Activated naive CD8-positive, alpha-beta T cell treated with anti-CD3 and anti-CD28 coated beads for 36 hours (primary cell): ENCODE measurements at regions not wholly inside any gene's neighbourhood (a gene's known extent, or its start where the extent isn't known, plus 50 kb on each side); places are given as distances from the start of the nearest gene placed in this dataset.
"Not testable (repeated sequence)": the region's sequence is repeated elsewhere in the genome, so short reads cannot be mapped to it uniquely, and the experiment has no call there.

Experiments used
- DNase-seq: peaks from one replicate; pipeline ENCODE4 v3.0.0; 2021
- H3K27ac Mint-ChIP-seq: one replicate; pipeline ENCODE4 v1.8.0; 2022; ENCODE audit warnings: mild to moderate bottlenecking, moderate library complexity, mixed read lengths
- H3K27me3 Mint-ChIP-seq: one replicate; pipeline ENCODE4 v1.8.0; 2022; ENCODE audit warnings: mild to moderate bottlenecking, mixed read lengths
- H3K36me3 Mint-ChIP-seq: one replicate; pipeline ENCODE4 v1.8.0; 2021; ENCODE audit warnings: mild to moderate bottlenecking, mixed read lengths
- H3K4me1 Mint-ChIP-seq: one replicate; pipeline ENCODE4 v1.8.0; 2021; ENCODE audit warnings: mixed read lengths
- H3K4me3 Mint-ChIP-seq: one replicate; pipeline ENCODE4 v1.8.0; 2022; ENCODE audit warnings: mild to moderate bottlenecking, moderate library complexity, mixed read lengths
- H3K9me3 Mint-ChIP-seq: one replicate; pipeline ENCODE4 v1.8.0; 2022; ENCODE audit warnings: mixed read lengths

DNA sequence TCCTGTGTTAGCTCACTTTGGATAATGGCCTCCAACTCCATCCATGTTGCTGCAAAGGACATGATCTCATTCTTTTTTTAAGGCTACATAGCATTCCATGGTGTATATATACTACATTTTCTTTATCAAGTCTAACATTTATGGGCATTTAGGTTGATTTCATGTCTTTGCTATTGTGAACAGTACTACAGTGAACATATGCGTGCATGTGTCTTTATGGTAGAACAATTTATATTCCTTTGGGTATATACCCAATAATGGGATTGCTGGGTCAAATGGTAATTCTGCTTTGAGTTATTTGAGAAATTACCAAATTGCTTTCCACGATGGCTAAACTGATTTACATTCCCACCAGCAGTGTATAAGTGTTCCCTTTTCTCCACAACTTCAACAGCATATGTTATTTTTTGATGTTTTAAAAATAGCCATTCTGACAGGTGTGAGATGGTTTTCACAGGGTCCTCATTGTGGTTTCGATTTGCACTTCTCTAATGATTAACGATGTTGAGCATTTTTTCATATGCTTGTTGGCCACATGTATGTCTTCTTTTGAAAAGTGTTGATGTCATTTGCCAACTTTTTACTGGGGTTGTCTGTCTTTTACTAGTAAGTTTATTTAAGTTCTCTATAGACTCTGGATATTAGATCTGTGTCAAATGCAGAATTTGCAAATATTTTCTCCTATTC, 133.4 kb downstream of the MC4R start:
- not testable (repeated sequence) for H3K27me3 Mint-ChIP-seq, H3K4me1 Mint-ChIP-seq, H3K9me3 Mint-ChIP-seq, H3K27ac Mint-ChIP-seq, H3K36me3 Mint-ChIP-seq, H3K4me3 Mint-ChIP-seq, DNase-seq

DNA sequence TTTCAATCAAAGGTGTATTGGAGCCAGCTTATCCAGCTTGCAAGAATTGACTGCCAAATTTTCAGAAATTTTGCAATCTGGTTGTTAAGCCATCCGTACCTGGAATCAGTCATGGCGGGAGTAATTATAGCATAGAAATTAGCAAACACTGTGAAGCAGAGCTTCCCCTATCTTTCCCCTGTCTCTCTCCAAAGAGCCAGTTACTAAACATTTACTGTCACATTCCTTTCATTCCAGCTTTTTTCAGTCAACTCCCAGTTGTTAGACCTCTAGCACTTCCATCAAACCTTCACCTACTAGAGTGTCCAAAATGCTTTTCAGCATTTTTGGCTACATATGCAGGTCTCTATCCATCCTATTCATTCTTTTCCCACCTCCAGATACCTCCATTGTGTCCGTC, 137.4 kb downstream of the MC4R start:
- Mint-ChIP-seq H3K4me1 (no peaks in the 10 kb centered on the region), H3K27me3 (no peaks in the 10 kb centered on the region), H3K36me3 (no peaks in the 10 kb centered on the region), H3K4me3 (no peak overlapping the region), H3K27ac (no peak overlapping the region), H3K9me3 (no peaks in the 10 kb centered on the region)
- no peak for DNase-seq

DNA sequence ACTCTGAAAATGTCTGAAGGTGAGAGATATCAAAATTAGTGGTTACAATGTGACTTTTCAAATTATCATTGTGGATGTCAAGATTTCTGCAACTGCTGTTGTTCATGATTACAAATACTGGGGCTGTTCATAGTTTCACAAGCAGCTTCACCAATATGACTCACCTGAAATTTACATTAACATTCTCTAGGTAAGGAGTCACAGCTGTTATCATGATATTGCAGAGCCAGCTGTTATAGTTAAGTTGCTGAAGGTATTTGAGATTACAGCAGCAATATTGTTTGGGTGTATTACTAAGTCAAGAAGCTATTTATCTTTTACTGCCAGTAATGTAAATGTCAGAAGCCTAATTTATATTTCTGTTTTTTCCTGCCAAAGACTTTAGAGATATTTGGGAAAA, 140.0 kb downstream of the MC4R start:
- H3K4me3 Mint-ChIP-seq = no peak overlapping the region
- no peak overlapping the region for H3K27ac Mint-ChIP-seq
- H3K36me3 Mint-ChIP-seq = no peaks in the 10 kb centered on the region
- no peaks in the 10 kb centered on the region for H3K27me3 Mint-ChIP-seq
- no peak for DNase-seq
- H3K4me1 Mint-ChIP-seq = no peaks in the 10 kb centered on the region
- peaks cover 2% of the 10 kb centered on the region for H3K9me3 Mint-ChIP-seq

DNA sequence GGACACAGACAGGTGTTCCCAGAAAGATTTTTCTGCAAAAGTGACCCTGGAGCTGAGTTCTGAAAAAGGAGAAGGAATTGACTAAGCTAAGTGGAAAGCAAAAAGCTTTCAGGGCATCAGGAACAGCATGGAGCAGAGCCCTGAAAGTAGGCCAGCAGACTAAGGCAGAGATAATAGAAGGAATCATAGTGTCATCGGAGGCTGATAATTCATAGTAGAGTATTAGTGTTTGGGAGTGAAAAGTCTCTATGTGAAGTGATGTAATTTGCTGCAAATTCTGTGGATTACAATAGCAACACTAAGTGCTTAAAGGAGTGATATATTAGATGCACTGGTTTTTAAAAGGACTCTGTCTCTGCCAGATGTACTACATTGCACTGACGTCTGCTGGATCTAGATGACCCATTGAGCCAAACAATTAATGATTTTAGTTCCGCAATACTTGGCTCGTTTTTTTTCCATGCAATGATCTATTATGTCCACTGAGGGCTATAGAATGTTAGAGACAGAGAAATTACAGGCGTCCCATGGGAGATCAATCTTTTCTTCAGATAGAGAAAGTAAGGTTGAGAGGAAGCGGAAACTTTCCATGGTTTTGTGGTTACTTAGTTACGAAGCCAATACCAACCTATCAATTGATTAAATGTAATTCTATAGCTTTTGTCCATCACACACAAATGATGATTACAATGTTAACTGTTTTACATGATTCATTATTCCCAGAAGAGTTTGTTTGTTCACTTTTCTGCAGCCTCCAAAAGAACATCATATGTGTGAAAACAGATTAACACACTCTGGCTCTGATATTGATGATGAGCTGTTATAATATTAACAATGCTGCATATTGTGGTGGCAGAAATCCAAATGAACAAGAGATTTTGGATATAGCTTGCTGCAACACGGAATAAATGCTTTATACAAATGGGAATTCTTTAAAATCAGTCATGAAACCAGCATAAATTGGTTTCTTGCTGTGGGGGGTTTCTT, 143.7 kb downstream of the MC4R start:
- no peak for DNase-seq
- H3K27ac Mint-ChIP-seq = no peak overlapping the region
- H3K4me3 Mint-ChIP-seq = no peak overlapping the region
- H3K27me3 Mint-ChIP-seq = no peaks in the 10 kb centered on the region
- H3K36me3 Mint-ChIP-seq = no peaks in the 10 kb centered on the region
- H3K4me1 Mint-ChIP-seq = no peaks in the 10 kb centered on the region
- peaks cover 7% of the 10 kb centered on the region for H3K9me3 Mint-ChIP-seq

DNA sequence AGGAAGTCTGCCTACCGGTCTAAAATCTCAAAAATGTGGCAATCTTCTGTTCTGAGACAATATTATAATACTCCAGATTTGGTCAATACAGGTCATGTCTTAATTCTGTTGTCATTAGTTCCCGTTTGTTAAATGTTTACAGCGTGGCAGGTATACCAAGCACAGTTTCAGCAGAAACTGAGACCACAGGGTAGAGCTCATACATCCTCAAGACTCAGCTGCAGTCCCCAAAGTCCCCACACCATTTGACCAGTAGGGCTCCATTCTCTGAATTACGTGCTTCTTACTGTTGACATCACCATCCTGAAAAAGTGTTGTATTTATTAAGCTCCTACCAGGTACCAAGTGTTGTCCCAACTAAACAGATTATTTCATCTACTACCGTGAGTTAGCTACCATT, 157.1 kb downstream of the MC4R start:
- H3K4me3 Mint-ChIP-seq = no peak overlapping the region
- H3K9me3 Mint-ChIP-seq = no peaks in the 10 kb centered on the region
- no peak for DNase-seq
- no peaks in the 10 kb centered on the region for H3K4me1 Mint-ChIP-seq
- no peak overlapping the region for H3K27ac Mint-ChIP-seq
- no peaks in the 10 kb centered on the region for H3K36me3 Mint-ChIP-seq
- H3K27me3 Mint-ChIP-seq = peaks cover 4% of the 10 kb centered on the region

DNA sequence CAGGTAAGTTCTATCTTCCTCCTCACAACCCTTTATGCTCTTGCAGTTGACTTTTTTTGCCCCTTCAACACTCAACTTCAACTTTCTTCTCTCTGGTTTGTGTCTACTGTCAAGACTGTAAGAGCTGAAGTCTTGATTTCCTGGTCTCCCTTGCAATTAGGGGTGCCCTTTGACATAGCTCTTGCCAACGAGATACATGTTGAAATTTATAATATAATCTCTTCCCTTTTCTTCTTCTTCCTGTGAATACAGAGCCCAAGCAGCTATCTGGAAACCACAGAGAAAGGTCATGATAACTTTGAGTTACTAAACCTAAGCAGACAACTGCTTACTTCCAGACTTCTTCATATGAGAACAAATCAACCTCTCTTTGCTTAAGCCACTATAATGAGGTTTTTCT, 163.5 kb downstream of the MC4R start:
- Mint-ChIP-seq H3K27me3 (peaks cover 4% of the 10 kb centered on the region), H3K9me3 (no peaks in the 10 kb centered on the region), H3K4me1 (no peaks in the 10 kb centered on the region), H3K4me3 (no peak overlapping the region), H3K36me3 (no peaks in the 10 kb centered on the region), H3K27ac (no peak overlapping the region)
- no peak for DNase-seq

DNA sequence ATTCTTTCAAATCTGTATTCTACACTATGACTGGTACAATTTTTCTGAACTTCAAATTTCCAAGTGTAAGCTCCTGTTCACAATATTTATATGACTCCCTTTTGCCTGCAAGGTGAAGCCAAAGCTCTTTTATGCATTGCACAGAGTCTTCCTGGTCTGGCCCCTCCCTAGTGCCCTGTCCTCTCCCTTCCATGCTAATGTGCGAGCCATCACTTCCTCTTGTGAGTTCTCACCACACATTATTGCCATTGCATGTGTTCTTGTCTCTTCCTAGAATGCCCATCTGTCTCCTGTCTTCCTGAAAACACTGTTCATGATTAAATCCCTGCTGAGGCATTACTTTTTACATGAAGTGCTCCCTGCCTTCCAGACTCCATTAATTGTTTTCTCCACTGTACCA, 169.9 kb downstream of the MC4R start:
- no peak overlapping the region for H3K4me3 Mint-ChIP-seq
- H3K9me3 Mint-ChIP-seq = no peaks in the 10 kb centered on the region
- H3K4me1 Mint-ChIP-seq = no peaks in the 10 kb centered on the region
- DNase-seq = no peak
- H3K27ac Mint-ChIP-seq = no peak overlapping the region
- H3K27me3 Mint-ChIP-seq = no peaks in the 10 kb centered on the region
- no peaks in the 10 kb centered on the region for H3K36me3 Mint-ChIP-seq

DNA sequence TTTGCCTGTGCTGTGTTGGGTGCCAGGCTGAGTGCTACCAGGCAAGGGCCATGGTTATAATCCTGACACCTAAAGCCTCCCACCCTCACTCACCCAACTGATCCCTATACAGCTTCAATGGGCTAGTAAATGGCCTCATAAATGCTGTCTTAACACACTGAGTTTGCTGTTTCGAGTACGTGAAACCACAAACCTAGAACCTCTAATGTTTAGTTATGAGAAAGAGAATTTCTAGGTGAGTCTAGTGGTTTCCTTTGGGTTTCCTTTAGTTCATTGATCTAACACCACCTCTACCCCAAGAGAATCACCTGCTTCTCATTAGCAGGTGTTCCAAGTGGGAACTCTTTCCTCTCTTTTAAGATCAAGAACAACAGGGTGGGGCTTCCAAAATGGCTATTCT, 172.0 kb downstream of the MC4R start:
- Mint-ChIP-seq H3K4me3 (no peak overlapping the region), H3K4me1 (no peaks in the 10 kb centered on the region), H3K27me3 (no peaks in the 10 kb centered on the region), H3K27ac (no peak overlapping the region), H3K36me3 (no peaks in the 10 kb centered on the region), H3K9me3 (no peaks in the 10 kb centered on the region)
- no peak for DNase-seq

DNA sequence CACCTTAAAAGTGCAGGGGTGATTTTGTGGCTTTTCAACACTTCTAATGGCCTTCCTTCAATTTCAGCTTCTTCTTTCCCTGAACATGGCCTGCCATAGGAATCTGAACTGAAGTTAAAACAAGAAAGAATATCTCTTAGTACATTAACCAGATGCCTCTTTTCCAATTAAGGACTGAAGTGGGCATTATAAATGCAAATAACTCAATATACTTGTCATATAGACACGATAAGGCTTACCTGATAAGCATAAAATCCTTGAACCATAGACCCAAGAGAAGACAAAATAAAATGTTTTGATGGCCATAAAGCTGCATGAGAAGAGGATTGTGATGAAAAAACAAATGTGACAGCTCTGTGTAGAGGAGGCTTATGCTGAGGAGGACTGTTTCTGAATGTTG, 173.1 kb downstream of the MC4R start:
- Mint-ChIP-seq H3K9me3 (no peaks in the 10 kb centered on the region), H3K27ac (no peak overlapping the region), H3K27me3 (no peaks in the 10 kb centered on the region), H3K4me3 (no peak overlapping the region), H3K36me3 (no peaks in the 10 kb centered on the region), H3K4me1 (no peaks in the 10 kb centered on the region)
- DNase-seq = no peak

DNA sequence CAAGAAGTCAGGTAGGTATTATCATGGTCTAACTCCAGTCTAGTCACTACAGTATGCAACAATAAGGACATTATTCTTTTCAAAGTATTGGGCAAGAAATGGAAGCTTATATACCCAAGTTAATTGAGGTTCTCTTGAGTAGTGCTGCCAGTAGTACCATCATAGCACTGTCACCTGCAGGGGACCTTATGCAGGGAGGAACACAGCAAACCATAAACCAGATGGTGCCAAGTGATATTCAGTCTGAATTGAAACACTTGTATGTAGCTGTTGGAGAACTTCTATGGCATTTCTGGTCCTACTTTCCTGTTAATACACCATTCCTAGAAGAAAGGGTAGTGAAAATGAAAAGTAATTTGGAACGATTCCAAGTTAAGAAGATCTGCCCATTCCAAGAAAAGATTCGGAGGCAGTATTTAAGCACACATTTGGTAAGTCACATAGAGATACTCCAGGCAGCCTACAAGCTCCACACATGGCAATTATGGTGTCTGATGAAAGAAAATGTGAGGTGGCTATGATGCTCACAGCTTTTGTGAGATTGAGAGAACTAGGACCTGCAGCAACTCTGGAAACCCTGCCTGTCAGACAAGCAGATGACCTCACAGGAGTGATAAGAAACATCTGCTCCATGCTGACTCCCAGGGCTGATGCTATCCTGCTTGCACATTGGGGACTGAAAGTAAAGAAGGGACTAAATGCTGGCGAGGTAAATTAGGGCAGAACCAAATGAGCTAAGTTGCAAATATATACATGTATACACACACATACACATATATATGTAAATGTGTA, 174.7 kb downstream of the MC4R start:
- Mint-ChIP-seq H3K9me3 (no peaks in the 10 kb centered on the region), H3K27ac (no peak overlapping the region), H3K27me3 (no peaks in the 10 kb centered on the region), H3K36me3 (no peaks in the 10 kb centered on the region), H3K4me3 (no peak overlapping the region), H3K4me1 (no peaks in the 10 kb centered on the region)
- no peak for DNase-seq

DNA sequence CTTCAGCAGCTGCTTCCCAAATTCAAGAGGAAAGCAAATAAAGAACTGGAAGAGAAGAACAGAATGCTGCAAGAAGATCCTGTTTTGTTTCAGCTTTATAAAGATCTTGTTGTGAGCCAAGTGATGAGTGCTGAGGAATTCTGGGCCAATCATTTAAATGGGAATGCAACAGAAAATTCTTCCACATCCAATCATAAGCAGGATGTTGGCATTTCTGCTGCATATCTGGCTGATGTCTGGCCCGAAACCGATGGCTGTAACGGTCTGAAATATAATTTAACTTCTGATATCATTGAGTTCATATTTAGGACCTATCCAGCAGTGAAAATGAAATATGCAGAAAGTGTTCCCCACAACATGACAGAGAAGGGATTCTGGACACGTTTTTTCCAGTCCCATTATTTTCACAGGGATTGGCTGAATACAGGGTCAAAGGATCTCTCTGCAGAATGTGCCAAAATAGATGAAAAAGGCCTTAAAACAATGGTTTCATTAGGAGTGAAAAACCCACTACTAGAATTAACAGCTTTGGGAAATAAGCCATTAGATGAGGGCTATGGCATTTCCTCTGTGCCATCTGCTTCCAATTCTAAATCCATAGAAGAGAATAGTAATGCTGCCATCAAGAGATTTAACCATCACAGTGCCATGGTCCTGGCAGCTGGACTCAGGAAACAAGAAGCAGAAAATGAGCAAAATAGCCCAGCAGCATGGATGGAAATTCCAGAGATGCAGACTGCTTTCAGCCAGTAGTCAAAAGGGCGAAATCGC, 175.6 kb downstream of the MC4R start:
- DNase-seq = no peak
- Mint-ChIP-seq H3K4me3 (no peak overlapping the region), H3K27ac (no peak overlapping the region), H3K4me1 (no peaks in the 10 kb centered on the region), H3K36me3 (no peaks in the 10 kb centered on the region), H3K27me3 (no peaks in the 10 kb centered on the region), H3K9me3 (no peaks in the 10 kb centered on the region)

DNA sequence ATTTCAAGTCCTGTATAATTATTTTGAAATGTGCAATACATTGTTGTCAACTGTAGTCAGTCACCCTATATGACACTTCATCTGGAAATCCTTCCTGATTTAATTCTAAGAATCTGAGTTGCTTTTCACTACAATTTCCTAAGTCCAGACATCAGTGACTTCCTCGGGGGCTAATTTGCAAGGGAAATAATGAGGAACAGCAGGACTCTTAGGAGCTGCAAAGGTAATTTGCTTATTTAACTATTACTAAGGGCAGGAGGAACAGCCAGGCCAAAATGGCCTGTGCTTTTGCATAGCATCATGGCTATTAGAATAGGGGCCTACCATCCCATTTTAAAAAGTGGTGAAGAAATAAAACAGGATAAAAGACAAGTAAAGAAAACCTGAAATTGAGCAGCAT, 178.8 kb downstream of the MC4R start:
- H3K9me3 Mint-ChIP-seq = no peaks in the 10 kb centered on the region
- no peak for DNase-seq
- H3K27me3 Mint-ChIP-seq = no peaks in the 10 kb centered on the region
- H3K4me3 Mint-ChIP-seq = no peak overlapping the region
- H3K4me1 Mint-ChIP-seq = no peaks in the 10 kb centered on the region
- H3K36me3 Mint-ChIP-seq = no peaks in the 10 kb centered on the region
- no peak overlapping the region for H3K27ac Mint-ChIP-seq

DNA sequence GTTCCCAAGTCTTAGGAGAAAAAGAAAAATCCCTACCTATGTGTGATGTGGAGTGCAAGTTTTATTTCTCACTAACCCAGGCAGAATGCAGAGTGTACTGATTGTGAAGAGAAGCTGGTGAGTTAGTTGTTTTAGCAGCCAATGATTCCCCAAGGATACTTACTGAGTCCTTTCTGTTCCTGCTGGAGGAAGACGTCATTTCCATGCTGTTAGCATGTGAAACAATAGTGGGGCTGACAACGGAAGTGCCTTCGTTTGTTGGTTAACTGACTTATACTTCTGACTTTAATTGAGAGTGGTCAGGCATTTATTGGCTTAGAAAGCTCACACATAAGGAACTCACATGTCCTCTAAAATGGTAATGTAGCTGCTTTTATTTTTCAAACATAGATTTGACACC, 180.6 kb downstream of the MC4R start:
- Mint-ChIP-seq H3K27ac (no peak overlapping the region), H3K4me3 (no peak overlapping the region), H3K36me3 (no peaks in the 10 kb centered on the region), H3K27me3 (no peaks in the 10 kb centered on the region), H3K9me3 (no peaks in the 10 kb centered on the region), H3K4me1 (no peaks in the 10 kb centered on the region)
- no peak for DNase-seq

DNA sequence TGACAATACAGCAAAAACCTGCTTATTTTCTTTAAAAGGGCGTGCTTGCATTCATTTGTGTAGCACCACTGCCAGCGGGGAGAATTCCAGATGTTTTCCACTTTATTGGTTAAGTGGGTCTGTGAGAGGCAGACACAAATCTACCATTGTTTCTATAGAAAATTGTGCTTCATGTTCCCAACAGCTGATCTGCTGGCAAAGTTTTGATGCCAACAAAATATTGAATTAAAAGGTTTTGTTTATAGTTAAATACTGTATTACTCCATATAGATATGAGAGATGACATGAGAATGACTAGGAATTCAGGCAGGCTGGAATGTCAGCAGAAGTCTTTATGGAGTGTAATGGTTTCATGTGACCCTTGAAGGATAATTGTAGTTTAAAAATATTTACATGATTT, 182.7 kb downstream of the MC4R start:
- H3K4me1 Mint-ChIP-seq = no peaks in the 10 kb centered on the region
- no peaks in the 10 kb centered on the region for H3K27me3 Mint-ChIP-seq
- DNase-seq = no peak
- H3K4me3 Mint-ChIP-seq = no peak overlapping the region
- no peak overlapping the region for H3K27ac Mint-ChIP-seq
- no peaks in the 10 kb centered on the region for H3K9me3 Mint-ChIP-seq
- no peaks in the 10 kb centered on the region for H3K36me3 Mint-ChIP-seq

DNA sequence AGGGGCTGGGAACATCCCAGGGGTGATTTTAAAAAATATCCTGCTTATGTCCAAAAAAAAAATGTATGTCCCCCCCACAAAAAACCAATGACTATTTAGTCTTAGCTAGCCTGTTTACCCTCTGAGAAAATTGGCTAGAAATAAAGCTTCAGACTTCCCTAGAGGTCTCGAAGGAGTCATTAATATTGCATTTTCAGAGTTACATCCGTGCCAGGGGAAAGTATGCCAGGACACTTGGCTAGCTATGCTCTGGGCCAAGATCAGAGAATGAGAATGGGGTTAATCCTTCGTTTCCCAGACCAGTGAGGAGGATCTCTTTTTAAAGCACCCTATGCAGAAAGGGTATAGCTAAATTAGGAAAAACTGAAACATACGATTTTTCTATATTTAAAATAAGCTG, 183.6 kb downstream of the MC4R start:
- H3K4me1 Mint-ChIP-seq = no peaks in the 10 kb centered on the region
- no peaks in the 10 kb centered on the region for H3K9me3 Mint-ChIP-seq
- no peaks in the 10 kb centered on the region for H3K27me3 Mint-ChIP-seq
- DNase-seq = no peak
- H3K36me3 Mint-ChIP-seq = no peaks in the 10 kb centered on the region
- no peak overlapping the region for H3K4me3 Mint-ChIP-seq
- H3K27ac Mint-ChIP-seq = no peak overlapping the region
